ENCODE measurements at regions not wholly inside any gene's neighbourhood (a gene's known extent, or its start where the extent isn't known, plus 50 kb on each side); places are given as distances from the start of the nearest gene placed in this dataset.

DNA sequence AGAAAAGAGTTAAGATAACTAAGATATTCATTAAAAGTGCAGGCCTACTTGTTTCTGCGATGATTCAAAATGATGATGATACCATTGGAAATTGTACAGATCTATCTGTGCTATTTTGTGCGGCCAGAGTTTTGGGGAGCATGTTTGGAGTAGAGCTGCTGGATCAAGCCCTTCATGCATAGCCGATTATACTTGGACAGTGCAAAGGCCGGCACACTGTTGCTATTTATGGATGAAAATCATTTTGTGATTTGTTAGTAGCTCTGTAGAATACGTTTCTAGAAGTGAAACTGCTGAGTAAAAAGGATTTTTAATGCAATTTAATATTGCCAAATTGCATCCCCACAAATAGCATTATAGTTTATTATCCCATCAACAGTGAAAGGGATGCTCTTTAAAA is 82.1 kb upstream of the NMUR2 start:
- Histone ChIP-seq H3K27me3 (no peaks in the 10 kb centered on the region), H3K4me1 (no peaks in the 10 kb centered on the region), H3K36me3 (no peaks in the 10 kb centered on the region), H3K4me3 (no peak overlapping the region), H3K9me3 (no peaks in the 10 kb centered on the region), H3K27ac (no peak overlapping the region)
- TF ChIP-seq POLR2AphosphoS5 (IDR thresholded peaks at IDR 0.05) (no peak), POLR2A (IDR thresholded peaks at IDR 0.05) (no peak), EP300 (IDR thresholded peaks at IDR 0.05) (no peak), CTCF (IDR thresholded peaks at IDR 0.05) (no peak)
- WGBS, 2 donors, result 80 to 83% methylated on average over 5 of the region's 5 CpGs
- no peak for DNase-seq
- intact Hi-C loops (cut with DNase I), result no loop called here

- no peak for DNase-seq
- H3K27ac ChIP-seq, result no peak overlapping the region
- H3K9me3 ChIP-seq, result no peaks in the 10 kb centered on the region
- intact Hi-C loops (cut with DNase I), result no loop called here
- H3K4me3 ChIP-seq, result no peak overlapping the region
- TF ChIP-seq EP300 (IDR thresholded peaks at IDR 0.05) (no peak), POLR2A (IDR thresholded peaks at IDR 0.05) (no peak), CTCF (IDR thresholded peaks at IDR 0.05) (no peak), POLR2AphosphoS5 (IDR thresholded peaks at IDR 0.05) (no peak)
- H3K4me1 ChIP-seq, result no peaks in the 10 kb centered on the region
- no peaks in the 10 kb centered on the region for H3K36me3 ChIP-seq
- H3K27me3 ChIP-seq, result no peaks in the 10 kb centered on the region
- 59 to 78% methylated on average over 2 of the region's 2 CpGs for WGBS, 2 donors
Observed at GRCh38 chr5:152488869-152489268, 83.8 kb upstream of the NMUR2 start.

DNA sequence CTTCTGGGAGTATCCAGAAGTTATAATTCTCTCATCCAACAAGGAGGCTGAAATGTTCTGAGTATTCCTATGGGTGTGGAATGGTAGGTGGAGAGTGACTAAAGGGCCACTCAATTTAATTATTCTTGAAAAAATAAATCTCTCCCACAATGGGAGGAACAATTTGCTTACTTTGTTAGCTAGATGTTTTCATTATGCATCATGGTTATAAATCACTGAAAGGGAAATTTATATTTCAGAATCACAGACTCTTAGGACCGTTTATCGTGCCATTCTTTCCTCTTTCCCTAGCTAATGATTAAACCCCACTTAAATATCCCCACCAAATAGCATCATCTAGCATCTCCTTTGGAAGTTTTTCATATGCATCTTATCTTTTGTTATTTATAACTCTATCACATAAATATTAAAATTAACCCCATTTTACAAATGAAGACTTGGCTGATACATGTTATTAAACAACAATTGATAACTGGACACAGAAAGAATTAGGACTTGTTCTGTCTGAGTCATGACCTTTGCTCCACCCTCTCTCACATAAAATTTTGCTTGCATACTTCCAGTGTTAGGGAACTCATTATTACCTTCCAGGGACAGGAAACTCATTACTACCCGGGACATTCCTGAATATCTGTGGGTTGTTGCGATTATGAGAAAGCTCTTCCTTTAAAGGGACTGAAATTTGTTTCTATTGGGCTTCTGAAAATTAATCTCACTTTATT is 94.9 kb upstream of the NMUR2 start:
- Histone ChIP-seq H3K27ac (no peak overlapping the region), H3K27me3 (no peaks in the 10 kb centered on the region), H3K9me3 (no peaks in the 10 kb centered on the region), H3K4me3 (no peak overlapping the region), H3K36me3 (no peaks in the 10 kb centered on the region), H3K4me1 (no peaks in the 10 kb centered on the region)
- TF ChIP-seq EP300 (IDR thresholded peaks at IDR 0.05) (no peak), POLR2AphosphoS5 (IDR thresholded peaks at IDR 0.05) (no peak), POLR2A (IDR thresholded peaks at IDR 0.05) (no peak), CTCF (IDR thresholded peaks at IDR 0.05) (no peak)
- 30 to 43% methylated on average over 4 of the region's 4 CpGs for WGBS, 2 donors
- no peak for DNase-seq
- intact Hi-C loops (cut with DNase I), result no loop called here

GRCh38 chr5:152501294-152501693 is 96.2 kb upstream of the NMUR2 start:
- no peaks in the 10 kb centered on the region for H3K4me1 ChIP-seq
- intact Hi-C loops (cut with DNase I), result no loop called here
- no peak overlapping the region for H3K4me3 ChIP-seq
- no peaks in the 10 kb centered on the region for H3K9me3 ChIP-seq
- no peaks in the 10 kb centered on the region for H3K27me3 ChIP-seq
- WGBS, 2 donors, result 90 to 95% methylated on average over 2 of the region's 2 CpGs
- no peaks in the 10 kb centered on the region for H3K36me3 ChIP-seq
- no peak overlapping the region for H3K27ac ChIP-seq
- DNase-seq, result no peak
- no peak for TF ChIP-seq POLR2A (IDR thresholded peaks at IDR 0.05)
- no peak for TF ChIP-seq POLR2AphosphoS5 (IDR thresholded peaks at IDR 0.05)
- no peak for TF ChIP-seq EP300 (IDR thresholded peaks at IDR 0.05)
- TF ChIP-seq CTCF (IDR thresholded peaks at IDR 0.05), result no peak

DNA sequence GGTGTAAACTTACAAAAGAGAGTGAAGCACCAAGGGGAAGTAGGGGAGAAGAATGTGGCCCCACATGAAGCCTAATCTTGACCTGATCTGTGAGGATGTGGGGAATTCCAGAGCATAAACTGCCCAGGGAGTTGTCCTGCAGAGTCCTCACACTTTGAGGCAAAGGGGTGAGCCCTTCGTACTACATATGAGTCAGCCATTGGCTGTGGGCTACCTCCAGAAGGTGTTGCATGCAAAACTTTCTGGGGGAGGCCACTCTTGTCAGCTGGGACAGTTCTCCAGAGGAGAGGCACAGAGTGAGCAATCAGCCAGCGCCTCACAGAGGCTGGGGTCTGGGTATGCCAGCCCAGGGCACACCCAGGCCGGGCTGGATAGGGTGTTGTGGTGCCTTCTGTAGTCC is 98.1 kb upstream of the NMUR2 start:
- no peaks in the 10 kb centered on the region for H3K4me1 ChIP-seq
- no peaks in the 10 kb centered on the region for H3K9me3 ChIP-seq
- 88 to 89% methylated on average over 3 of the region's 3 CpGs for WGBS, 2 donors
- H3K36me3 ChIP-seq, result no peaks in the 10 kb centered on the region
- no peaks in the 10 kb centered on the region for H3K27me3 ChIP-seq
- no peak overlapping the region for H3K27ac ChIP-seq
- intact Hi-C loops (cut with DNase I), result no loop called here
- no peak overlapping the region for H3K4me3 ChIP-seq
- no peak for TF ChIP-seq POLR2AphosphoS5 (IDR thresholded peaks at IDR 0.05)
- no peak for TF ChIP-seq EP300 (IDR thresholded peaks at IDR 0.05)
- TF ChIP-seq POLR2A (IDR thresholded peaks at IDR 0.05), result no peak
- TF ChIP-seq CTCF (IDR thresholded peaks at IDR 0.05), result no peak
- DNase-seq, result no peak

Measured in sigmoid colon (tissue), 6 donors.